G401.6 (cell line): ENCODE measurements at regions not wholly inside any gene's neighbourhood (a gene's known extent, or its start where the extent isn't known, plus 50 kb on each side); places are given as distances from the start of the nearest gene placed in this dataset.
"Not testable (repeated sequence)": the region's sequence is repeated elsewhere in the genome, so short reads cannot be mapped to it uniquely, and the experiment has no call there.

Experiments
- FAIRE-seq: peaks from 2 replicates; lab custom pipeline; 2012; peaks lifted over from hg19 to GRCh38; lab: Jason Lieb, UNC

GRCh38 chr2:37722971-37723370 lies 51.5 kb upstream of the CDC42EP3 start:
- FAIRE-seq = not testable (repeated sequence)

- no peak for FAIRE-seq
These were observed 58.8 kb upstream of the CDC42EP3 start for GRCh38 chr2:37730037-37730818.

- not testable (repeated sequence) for FAIRE-seq
These were observed 61.0 kb upstream of the CDC42EP3 start for GRCh38 chr2:37732412-37732811.

GRCh38 chr2:37733251-37733650 lies 61.8 kb upstream of the CDC42EP3 start:
- no peak for FAIRE-seq

GRCh38 chr2:37733955-37734354 lies 62.5 kb upstream of the CDC42EP3 start:
- FAIRE-seq = not testable (repeated sequence)

GRCh38 chr2:37734891-37735523 lies 63.6 kb upstream of the CDC42EP3 start:
- not testable (repeated sequence) for FAIRE-seq

GRCh38 chr2:37735524-37735910 lies 64.1 kb upstream of the CDC42EP3 start:
- FAIRE-seq = not testable (repeated sequence)

- no peak for FAIRE-seq
These were observed 66.1 kb upstream of the CDC42EP3 start for GRCh38 chr2:37737507-37737906.

GRCh38 chr2:37738266-37738885 lies 66.9 kb upstream of the CDC42EP3 start:
- FAIRE-seq = no peak

- no peak for FAIRE-seq
These were observed 67.7 kb upstream of the CDC42EP3 start for GRCh38 chr2:37739153-37739552.

GRCh38 chr2:37740164-37740739 lies 68.8 kb upstream of the CDC42EP3 start:
- FAIRE-seq = no peak

- no peak for FAIRE-seq
These were observed 70.8 kb upstream of the CDC42EP3 start for GRCh38 chr2:37742286-37742685.

- no peak for FAIRE-seq
These were observed 72.6 kb upstream of the CDC42EP3 start for GRCh38 chr2:37744010-37744409.

GRCh38 chr2:37744961-37745360 lies 73.5 kb upstream of the CDC42EP3 start:
- not testable (repeated sequence) for FAIRE-seq

- not testable (repeated sequence) for FAIRE-seq
These were observed 74.6 kb upstream of the CDC42EP3 start for GRCh38 chr2:37746011-37746410.

GRCh38 chr2:37746883-37747282 lies 75.4 kb upstream of the CDC42EP3 start:
- FAIRE-seq = no peak

GRCh38 chr2:37748541-37748940 lies 77.1 kb upstream of the CDC42EP3 start:
- FAIRE-seq = no peak

- not testable (repeated sequence) for FAIRE-seq
These were observed 78.8 kb upstream of the CDC42EP3 start for GRCh38 chr2:37750286-37750685.

GRCh38 chr2:37752766-37753165 lies 81.3 kb upstream of the CDC42EP3 start:
- FAIRE-seq = no peak

GRCh38 chr2:37753758-37754157 lies 82.3 kb upstream of the CDC42EP3 start:
- no peak for FAIRE-seq

GRCh38 chr2:37755961-37756559 lies 84.6 kb upstream of the CDC42EP3 start:
- FAIRE-seq = not testable (repeated sequence)

GRCh38 chr2:37757456-37757855 lies 86.0 kb upstream of the CDC42EP3 start:
- not testable (repeated sequence) for FAIRE-seq
